ENCODE measurements at regions not wholly inside any gene's neighbourhood (a gene's known extent, or its start where the extent isn't known, plus 50 kb on each side); places are given as distances from the start of the nearest gene placed in this dataset.

- DNase-seq (ENCODE audit: low read depth): no peak
- TF ChIP-seq, protein P1, sequence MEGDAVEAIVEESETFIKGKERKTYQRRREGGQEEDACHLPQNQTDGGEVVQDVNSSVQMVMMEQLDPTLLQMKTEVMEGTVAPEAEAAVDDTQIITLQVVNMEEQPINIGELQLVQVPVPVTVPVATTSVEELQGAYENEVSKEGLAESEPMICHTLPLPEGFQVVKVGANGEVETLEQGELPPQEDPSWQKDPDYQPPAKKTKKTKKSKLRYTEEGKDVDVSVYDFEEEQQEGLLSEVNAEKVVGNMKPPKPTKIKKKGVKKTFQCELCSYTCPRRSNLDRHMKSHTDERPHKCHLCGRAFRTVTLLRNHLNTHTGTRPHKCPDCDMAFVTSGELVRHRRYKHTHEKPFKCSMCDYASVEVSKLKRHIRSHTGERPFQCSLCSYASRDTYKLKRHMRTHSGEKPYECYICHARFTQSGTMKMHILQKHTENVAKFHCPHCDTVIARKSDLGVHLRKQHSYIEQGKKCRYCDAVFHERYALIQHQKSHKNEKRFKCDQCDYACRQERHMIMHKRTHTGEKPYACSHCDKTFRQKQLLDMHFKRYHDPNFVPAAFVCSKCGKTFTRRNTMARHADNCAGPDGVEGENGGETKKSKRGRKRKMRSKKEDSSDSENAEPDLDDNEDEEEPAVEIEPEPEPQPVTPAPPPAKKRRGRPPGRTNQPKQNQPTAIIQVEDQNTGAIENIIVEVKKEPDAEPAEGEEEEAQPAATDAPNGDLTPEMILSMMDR (IDR thresholded peaks at IDR 0.05; ENCODE audit: insufficient read depth, low read depth, low read length, missing control alignments): no peak
- no peak overlapping the region for H3K4me3 ChIP-seq (ENCODE audit: low read length)
Observed at GRCh38 chr2:11048335-11049008, 106.8 kb upstream of the SLC66A3 start.

DNA sequence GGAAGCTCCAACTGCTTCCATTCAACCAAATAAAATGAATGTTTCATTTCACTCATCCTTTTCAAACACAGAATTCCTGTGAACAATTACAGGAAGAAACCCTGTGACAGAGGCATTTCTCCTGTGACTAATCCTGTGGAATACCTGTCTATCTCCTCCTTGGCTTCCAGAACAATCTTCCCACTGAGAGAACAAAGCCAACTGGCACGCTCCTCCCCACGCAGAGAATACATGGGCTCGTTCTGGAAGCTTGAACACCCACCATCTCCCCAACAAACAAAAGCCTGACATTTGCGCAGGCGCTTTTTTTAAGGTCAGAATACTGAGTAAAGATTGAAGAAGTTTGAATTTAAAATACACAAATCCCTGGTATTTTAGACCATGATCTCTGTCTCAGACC, 104.7 kb upstream of the SLC66A3 start:
- peak; percentile 29 for DNase-seq (ENCODE audit: low read depth)
- H3K4me3 ChIP-seq (ENCODE audit: low read length): no peak overlapping the region
- TF ChIP-seq, protein P1 (IDR thresholded peaks at IDR 0.05; ENCODE audit: insufficient read depth, low read depth, low read length, missing control alignments): no peak

DNA sequence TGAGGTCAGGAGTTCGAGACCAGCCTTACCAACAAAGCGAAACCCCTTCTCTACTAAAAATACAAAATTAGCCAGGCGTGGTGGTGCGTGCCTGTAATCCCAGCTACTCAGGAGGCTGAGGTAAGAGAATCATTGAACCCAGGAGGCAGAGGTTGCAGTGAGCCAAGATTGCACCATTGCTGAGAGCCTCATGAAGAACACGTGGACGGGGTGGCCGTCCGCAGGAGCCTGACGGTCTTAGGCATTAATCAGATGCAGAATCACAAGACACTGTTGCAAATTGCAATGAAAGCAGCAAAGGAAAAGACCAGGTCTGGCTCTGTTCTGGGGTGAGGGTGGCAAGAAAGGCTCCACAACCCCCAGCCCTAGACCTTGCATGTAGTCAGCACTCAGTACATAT, 104.0 kb upstream of the SLC66A3 start:
- DNase-seq (ENCODE audit: low read depth): no peak

DNA sequence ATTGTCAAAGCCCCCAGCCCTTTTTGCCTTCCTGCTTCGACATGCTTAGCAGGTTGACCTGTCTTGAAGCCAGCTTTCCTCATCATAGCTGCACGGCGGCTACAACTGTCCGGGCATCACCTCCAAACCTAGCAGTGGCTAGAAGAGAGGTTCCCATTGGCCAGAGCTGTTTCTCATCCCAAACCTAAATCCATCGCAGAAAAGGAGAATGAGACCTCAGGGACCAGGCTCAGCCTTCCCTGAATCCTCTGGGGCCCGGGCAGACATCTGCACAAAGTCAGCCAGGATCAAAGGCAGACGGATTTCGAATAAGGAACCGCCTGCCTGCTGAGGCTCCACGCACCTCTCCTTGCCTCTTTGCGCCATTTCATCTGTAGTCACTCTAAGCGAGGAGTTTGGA, 101.7 kb upstream of the SLC66A3 start:
- TF ChIP-seq, protein P1 (IDR thresholded peaks at IDR 0.05; ENCODE audit: insufficient read depth, low read depth, low read length, missing control alignments): no peak
- no peak for DNase-seq (ENCODE audit: low read depth)
- no peak overlapping the region for H3K4me3 ChIP-seq (ENCODE audit: low read length)

More for the DNA sequence above, 104.0 kb upstream of the SLC66A3 start:
- TF ChIP-seq, protein P1 (IDR thresholded peaks at IDR 0.05; ENCODE audit: insufficient read depth, low read depth, low read length, missing control alignments): no peak
- H3K4me3 ChIP-seq (ENCODE audit: low read length): no peak overlapping the region

GRCh38 chr2:11054783-11055678, 100.2 kb upstream of the SLC66A3 start:
- DNase-seq (ENCODE audit: low read depth): no peak
- H3K4me3 ChIP-seq (ENCODE audit: low read length): no peak overlapping the region
- TF ChIP-seq, protein P1 (IDR thresholded peaks at IDR 0.05; ENCODE audit: insufficient read depth, low read depth, low read length, missing control alignments): no peak

DNA sequence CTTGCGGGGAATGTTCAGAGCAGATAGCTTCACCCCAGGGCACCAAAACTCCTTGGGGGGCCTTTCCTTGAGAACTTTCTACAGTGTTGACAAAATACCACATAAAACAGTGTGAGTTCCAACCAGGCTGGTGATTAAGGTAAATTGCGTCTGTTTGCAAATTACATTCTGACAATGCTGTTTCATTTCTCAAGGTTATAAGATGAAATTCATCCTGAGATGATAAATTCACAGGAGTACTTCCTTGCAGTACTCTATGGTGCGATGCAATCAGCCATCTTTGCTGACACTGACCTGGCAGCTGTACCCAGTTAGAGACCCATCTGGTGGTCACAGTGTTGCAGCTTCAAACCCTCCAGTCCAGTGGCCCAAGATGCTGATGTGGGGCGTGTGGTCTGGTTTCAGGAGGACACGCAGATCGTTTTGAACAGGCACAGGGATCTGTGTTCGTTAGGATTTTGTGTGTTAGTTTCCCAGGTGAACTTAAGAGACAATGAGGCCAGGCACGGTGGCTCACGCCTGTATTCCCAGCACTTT, 99.5 kb upstream of the SLC66A3 start:
- TF ChIP-seq, protein P1 (IDR thresholded peaks at IDR 0.05; ENCODE audit: insufficient read depth, low read depth, low read length, missing control alignments): no peak
- no peak overlapping the region for H3K4me3 ChIP-seq (ENCODE audit: low read length)
- DNase-seq (ENCODE audit: low read depth): no peak

Measured in epithelial cell of esophagus (primary cell).